HPDE6-E6E7 (cell line): ENCODE measurements at regions not wholly inside any gene's neighbourhood (a gene's known extent, or its start where the extent isn't known, plus 50 kb on each side); places are given as distances from the start of the nearest gene placed in this dataset.

Experiments used
- DNase-seq: peaks from one replicate; pipeline ENCODE4 v3.0.0; 2011; ENCODE audit warnings: missing footprints; ENCODE audit errors: extremely low spot score

GRCh38 chr17:34173241-34173640 lies 81.8 kb upstream of the CCL2 start:
- DNase-seq = no peak

DNA sequence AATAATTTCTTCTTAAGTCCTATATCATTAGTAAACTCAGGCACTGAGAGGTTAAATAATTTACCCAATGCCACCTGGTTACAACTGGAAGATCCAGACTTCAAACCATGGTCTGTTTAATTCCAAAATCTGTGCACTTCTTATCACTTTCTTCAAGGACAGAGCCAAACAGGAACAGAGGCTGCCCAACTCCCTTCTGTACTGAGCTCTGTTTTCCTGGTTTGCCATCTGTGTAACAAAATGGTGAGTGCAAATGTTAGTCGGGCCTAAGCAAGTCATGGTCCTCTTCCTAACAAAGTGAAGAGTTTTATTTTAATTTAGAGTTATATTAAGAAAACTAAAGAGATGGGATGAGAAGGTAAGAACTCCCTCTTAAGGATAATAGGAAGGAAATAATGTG lies 80.6 kb upstream of the CCL2 start:
- no peak for DNase-seq

DNA sequence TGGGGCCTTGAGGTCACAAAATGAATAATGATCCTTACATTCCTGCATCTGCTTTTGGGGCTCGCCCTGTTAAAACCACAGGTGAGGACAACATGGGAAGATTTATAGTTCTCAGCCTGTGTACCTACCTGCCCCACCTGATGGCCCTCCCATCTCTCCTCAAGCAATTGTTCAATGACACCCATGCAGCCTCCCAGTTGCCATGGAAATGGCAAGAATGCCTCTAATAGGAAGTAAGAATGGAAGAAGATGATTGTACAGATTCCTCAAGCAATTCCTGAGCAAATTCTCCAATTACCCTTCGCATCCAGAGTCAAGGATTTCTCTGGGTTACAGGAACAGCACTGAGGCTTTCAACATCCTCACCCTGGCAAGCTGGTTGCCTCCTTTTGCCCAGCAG lies 78.6 kb upstream of the CCL2 start:
- DNase-seq = no peak

DNA sequence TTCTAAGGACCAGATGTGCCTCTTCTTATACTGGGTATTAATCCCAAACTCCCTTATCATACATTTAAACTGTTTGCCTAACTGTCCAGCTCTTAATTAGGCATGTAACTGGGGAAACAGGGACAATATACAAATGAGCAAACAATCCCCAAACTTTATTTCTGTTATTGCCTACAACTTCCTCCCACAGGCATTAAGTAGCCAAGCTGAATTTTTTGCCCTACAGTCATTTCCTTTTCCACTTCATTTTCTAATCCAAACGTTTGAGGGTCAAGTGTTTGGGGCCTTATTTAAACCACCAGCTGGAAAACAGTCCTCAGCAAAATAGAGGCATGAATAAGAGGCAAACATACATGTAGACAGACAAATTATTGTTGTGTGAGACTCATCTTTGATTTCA lies 77.4 kb upstream of the CCL2 start:
- DNase-seq = no peak

- DNase-seq = no peak
Measured at GRCh38 chr17:34178092-34178491, 77.0 kb upstream of the CCL2 start.

- no peak for DNase-seq
Measured at GRCh38 chr17:34182036-34182803, 72.9 kb upstream of the CCL2 start.

DNA sequence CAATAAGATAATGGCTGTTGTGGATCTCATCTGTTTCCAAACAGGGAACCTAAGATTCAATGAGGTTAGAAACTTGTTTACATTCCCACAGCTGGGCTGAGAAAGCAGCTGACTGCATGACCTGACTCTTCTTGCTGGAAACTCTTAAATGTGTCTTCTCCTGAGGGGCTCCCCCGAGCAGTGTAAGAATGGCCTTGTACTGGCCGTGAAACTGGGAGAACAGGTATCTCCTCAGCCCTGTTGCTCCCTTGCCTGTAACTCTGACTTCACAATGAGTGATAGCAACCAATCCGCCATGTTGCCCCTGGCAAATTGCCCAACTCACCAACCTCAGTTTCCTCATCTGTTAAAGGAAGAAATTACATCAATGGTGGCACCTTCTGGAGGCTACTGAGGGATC lies 59.1 kb upstream of the CCL2 start:
- no peak for DNase-seq

DNA sequence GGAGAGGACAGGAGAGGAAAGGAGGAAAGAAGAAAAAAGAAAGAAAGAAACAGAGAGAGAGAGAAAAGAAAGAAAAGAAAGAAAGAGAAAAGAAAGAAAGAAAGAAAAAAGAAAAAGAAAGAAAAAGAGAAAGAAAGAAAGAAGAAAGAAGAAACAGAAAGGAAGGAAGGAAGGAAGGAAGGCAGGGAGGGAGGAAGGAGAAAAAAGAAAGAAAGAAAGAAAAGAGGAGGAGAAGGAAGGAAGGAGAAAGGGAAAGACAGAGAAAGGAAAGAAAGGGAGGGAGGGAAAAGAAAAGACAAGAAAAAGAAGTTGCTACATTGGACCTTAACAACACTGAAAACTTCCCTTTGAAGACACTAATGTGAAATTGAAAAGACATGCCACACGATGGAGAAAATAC lies 56.6 kb upstream of the CCL2 start:
- no peak for DNase-seq

GRCh38 chr17:34199454-34199853 lies 55.6 kb upstream of the CCL2 start:
- DNase-seq = no peak

- DNase-seq = peak; percentile 63
Measured at GRCh38 chr17:34199932-34200534, 55.1 kb upstream of the CCL2 start.

DNA sequence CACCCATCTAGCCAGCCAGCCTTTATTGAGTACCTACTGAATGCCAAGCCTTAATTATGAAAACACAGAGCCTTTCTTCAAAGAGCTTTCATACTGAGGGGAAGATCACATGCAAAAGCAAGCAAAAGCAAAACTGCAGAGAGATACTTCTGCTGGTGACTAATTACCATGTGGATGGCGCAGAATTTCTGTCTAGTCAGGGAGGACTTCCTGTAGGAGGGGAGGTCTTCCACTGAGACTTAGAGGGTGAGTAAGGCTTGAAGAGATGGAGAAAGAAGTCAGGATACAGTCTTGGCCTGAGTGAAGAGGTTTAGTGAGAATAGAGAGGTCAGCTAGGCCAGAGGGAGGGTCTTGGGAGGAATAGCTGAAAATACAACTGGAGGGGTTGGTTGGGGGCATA lies 53.9 kb upstream of the CCL2 start:
- DNase-seq = no peak

GRCh38 chr17:34201767-34202166 lies 53.3 kb upstream of the CCL2 start:
- no peak for DNase-seq

DNA sequence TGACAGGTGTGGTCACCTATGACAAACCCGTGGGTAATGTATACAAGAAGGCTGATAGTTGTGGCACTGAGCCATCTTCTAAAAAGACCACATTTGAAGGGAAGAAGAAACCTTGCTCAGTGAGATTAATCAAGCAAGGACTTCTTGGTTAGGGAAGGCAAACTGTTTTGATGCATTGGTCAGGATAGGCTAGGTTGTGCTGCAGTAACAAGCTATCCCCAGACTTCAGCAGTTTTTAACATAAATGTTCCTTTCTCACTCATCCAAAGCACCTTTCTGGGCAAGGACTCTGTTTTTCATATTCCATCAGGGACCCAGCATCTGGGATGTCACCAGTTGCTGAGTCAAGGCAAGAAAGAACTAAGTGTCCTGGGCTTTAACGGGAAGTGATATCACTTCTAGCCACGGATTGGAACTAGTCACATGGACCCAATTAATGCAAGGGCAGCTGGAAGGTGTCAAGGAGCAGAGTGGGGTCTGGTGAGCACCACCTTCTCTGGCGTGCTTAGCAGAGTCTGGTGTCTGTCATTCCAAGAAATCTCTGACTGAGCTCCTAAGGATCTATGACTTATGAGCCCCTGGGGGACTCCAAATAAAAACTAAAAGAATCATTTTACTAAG lies 52.0 kb upstream of the CCL2 start:
- DNase-seq = no peak

GRCh38 chr17:34204402-34204801 lies 50.7 kb upstream of the CCL2 start:
- DNase-seq = no peak
